Parathyroid adenoma (tissue), 2 donors: ENCODE measurements at regions not wholly inside any gene's neighbourhood (a gene's known extent, or its start where the extent isn't known, plus 50 kb on each side); places are given as distances from the start of the nearest gene placed in this dataset.

Experiments
- H2AFZ ChIP-seq: fragments of 300-600 bp; sonication (generic); one replicate; pipeline ENCODE4 v1.7.0; 2017; ENCODE audit warnings: antibody characterized with exemption, mild to moderate bottlenecking
- H3K27ac ChIP-seq: fragments of 300-600 bp; sonication (generic); one replicate; pipeline ENCODE4 v1.7.0; 2017
- H3K27me3 ChIP-seq: fragments of 300-600 bp; sonication (generic); one replicate; pipeline ENCODE4 v1.7.0; 2017; ENCODE audit warnings: low read length; ENCODE audit not compliant: control insufficient read depth, insufficient read depth
- H3K36me3 ChIP-seq: fragments of 300-600 bp; sonication (generic); one replicate; pipeline ENCODE4 v1.7.0; 2017; ENCODE audit warnings: low read length; ENCODE audit not compliant: control insufficient read depth, insufficient read depth
- H3K4me1 ChIP-seq: fragments of 300-600 bp; sonication (generic); one replicate; pipeline ENCODE4 v1.7.0; 2017; ENCODE audit warnings: control low read depth
- H3K4me2 ChIP-seq: fragments of 300-600 bp; sonication (generic); one replicate; pipeline ENCODE4 v1.7.0; 2017; ENCODE audit warnings: low read length
- H3K4me3 ChIP-seq: fragments of 300-600 bp; sonication (generic); one replicate; pipeline ENCODE4 v1.7.0; 2017; ENCODE audit warnings: low read depth, low read length
- H3K79me2 ChIP-seq: fragments of 300-600 bp; sonication (generic); one replicate; pipeline ENCODE4 v1.7.0; 2017; ENCODE audit warnings: control low read depth
- H3K9ac ChIP-seq: fragments of 300-600 bp; sonication (generic); one replicate; pipeline ENCODE4 v1.7.0; 2017; ENCODE audit warnings: mild to moderate bottlenecking
- H3K9me3 ChIP-seq: fragments of 300-600 bp; sonication (generic); one replicate; pipeline ENCODE4 v1.7.0; 2017; ENCODE audit warnings: low read length; ENCODE audit not compliant: control insufficient read depth
- TF ChIP-seq, protein P1 (sequence below): fragments of 300-600 bp; sonication (generic); IDR thresholded peaks from one replicate; pipeline ENCODE4 v1.7.0; 2017; ENCODE audit warnings: antibody characterized with exemption, mild to moderate bottlenecking
- donor health status: primary hyperparathyroidism.

DNA sequence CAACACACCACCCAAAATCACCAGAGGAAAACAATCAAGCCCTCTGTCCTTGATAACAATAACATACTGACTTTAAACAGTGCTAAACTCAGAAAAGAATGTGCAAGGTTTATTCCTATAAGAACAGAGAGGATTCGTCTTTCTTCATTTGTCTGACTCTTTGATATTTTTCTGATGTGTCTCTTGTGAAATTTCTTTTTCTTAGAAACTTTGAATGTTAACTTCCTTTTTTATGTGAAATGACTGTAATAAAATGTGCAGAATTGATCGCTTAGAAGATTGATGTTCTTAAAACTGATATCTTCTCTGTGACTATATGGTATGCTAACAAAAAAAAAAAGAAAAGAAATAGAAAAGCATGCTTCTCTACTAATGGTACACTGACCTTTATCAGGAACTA lies 947.4 kb upstream of the CITED2 start:
- Histone ChIP-seq H3K27ac (no peak overlapping the region), H3K4me3 (no peak overlapping the region), H3K4me1 (peaks cover 3% of the 10 kb centered on the region), H3K9me3 (no peaks in the 10 kb centered on the region), H3K4me2 (no peak overlapping the region), H3K9ac (no peak overlapping the region), H3K79me2 (no peaks in the 10 kb centered on the region), H3K36me3 (no peaks in the 10 kb centered on the region), H3K27me3 (no peaks in the 10 kb centered on the region), H2AFZ (no peak overlapping the region)
- TF ChIP-seq, protein P1, sequence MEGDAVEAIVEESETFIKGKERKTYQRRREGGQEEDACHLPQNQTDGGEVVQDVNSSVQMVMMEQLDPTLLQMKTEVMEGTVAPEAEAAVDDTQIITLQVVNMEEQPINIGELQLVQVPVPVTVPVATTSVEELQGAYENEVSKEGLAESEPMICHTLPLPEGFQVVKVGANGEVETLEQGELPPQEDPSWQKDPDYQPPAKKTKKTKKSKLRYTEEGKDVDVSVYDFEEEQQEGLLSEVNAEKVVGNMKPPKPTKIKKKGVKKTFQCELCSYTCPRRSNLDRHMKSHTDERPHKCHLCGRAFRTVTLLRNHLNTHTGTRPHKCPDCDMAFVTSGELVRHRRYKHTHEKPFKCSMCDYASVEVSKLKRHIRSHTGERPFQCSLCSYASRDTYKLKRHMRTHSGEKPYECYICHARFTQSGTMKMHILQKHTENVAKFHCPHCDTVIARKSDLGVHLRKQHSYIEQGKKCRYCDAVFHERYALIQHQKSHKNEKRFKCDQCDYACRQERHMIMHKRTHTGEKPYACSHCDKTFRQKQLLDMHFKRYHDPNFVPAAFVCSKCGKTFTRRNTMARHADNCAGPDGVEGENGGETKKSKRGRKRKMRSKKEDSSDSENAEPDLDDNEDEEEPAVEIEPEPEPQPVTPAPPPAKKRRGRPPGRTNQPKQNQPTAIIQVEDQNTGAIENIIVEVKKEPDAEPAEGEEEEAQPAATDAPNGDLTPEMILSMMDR: no peak

DNA sequence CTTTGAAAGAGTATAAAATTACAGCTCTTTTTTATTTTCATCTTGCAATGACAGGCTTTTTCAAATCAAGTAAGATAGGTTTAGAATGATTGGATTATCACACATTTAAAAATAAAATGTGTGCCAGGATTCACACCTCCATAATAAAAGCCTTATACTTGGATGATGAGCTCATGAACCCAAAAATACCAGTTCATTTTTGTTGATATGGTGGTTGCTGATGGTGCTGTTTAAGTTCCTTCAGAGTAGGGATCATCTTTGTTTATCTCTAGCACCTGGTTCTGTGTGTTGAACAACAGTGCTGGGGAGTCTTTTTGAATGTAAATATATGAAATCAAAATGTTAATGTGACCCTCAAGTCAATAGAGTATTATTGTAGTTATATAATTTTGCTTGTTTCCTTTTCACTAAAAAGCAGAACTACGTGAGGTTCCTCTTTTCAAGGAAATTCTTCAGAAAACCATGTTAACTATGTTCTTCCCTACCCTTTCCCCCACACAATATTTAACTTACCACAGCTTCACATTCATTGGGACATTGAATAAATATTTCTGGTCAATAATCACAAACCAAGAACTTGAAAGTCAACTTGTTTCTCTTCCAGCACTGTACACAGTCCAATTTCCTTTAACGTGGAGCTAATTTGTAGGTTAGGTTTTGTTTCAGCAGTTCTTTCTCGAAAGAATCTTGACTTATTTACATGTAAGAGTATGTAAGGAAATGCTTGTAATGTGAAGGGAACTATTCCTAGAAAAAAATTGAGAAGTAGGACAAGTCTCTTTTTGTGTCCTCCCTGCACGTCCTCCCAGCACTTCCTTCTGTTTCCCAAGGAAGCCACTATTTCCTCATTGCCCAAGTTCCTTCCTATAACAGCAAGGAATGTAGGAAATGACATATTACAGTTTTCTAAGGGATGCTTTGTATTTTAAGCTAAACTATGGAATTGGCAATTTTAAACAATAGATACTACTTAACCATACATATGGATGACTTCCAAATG lies 945.9 kb upstream of the CITED2 start:
- H3K9me3 ChIP-seq: no peaks in the 10 kb centered on the region
- H2AFZ ChIP-seq: peak overlapping the region; percentile 18
- peaks cover 3% of the 10 kb centered on the region for H3K4me1 ChIP-seq
- no peaks in the 10 kb centered on the region for H3K27me3 ChIP-seq
- no peak overlapping the region for H3K4me3 ChIP-seq
- no peak overlapping the region for H3K27ac ChIP-seq
- no peaks in the 10 kb centered on the region for H3K36me3 ChIP-seq
- H3K4me2 ChIP-seq: no peak overlapping the region
- H3K9ac ChIP-seq: no peak overlapping the region
- H3K79me2 ChIP-seq: no peaks in the 10 kb centered on the region
- TF ChIP-seq, protein P1: no peak

DNA sequence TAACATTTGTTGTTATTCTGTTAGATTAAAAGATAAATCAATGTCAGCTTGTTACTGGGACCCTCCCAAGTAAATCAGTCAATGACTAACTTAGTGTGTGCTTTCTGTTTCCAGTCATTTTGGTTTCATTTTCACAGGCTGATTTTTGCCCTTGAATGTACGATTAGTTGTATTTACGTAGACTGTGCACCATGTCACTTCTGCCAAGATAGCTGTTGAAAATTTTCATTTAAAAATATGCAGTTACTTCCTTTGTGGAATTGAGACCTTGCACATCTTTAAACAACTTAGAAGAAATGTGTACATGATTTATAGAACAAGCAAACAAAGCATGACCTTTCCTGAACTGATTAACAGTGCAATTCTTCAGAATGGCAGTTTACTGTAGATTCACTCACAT lies 944.8 kb upstream of the CITED2 start:
- H3K27ac ChIP-seq: peak overlapping the region; percentile 4
- no peaks in the 10 kb centered on the region for H3K79me2 ChIP-seq
- no peak overlapping the region for H3K4me2 ChIP-seq
- H3K9ac ChIP-seq: no peak overlapping the region
- H3K4me1 ChIP-seq: peaks cover 3% of the 10 kb centered on the region
- no peak overlapping the region for H3K4me3 ChIP-seq
- no peak overlapping the region for H2AFZ ChIP-seq
- H3K36me3 ChIP-seq: no peaks in the 10 kb centered on the region
- TF ChIP-seq, protein P1: no peak
- H3K9me3 ChIP-seq: no peaks in the 10 kb centered on the region
- H3K27me3 ChIP-seq: no peaks in the 10 kb centered on the region

DNA sequence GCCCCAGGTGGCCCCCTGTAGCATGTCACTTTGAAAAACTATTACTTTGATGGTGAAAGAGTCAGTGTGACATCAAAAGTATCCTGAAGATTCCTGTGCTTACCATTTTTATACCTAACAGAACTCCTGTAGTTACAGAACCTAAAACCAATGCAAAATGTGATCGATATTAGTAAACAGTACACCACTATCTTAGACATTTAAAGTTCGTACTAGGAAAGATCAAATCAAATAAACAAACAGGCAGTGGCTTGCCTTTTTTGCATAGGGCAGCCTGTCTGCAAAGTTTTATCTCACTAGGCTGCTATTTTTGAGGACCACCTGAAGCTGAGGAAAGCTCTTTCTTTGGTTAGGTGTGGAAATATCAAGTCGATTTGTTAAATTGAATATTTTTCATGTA lies 944.0 kb upstream of the CITED2 start:
- no peak overlapping the region for H3K9ac ChIP-seq
- no peaks in the 10 kb centered on the region for H3K36me3 ChIP-seq
- H3K4me2 ChIP-seq: no peak overlapping the region
- peaks cover 3% of the 10 kb centered on the region for H3K4me1 ChIP-seq
- TF ChIP-seq, protein P1: no peak
- no peaks in the 10 kb centered on the region for H3K79me2 ChIP-seq
- H3K9me3 ChIP-seq: no peaks in the 10 kb centered on the region
- no peak overlapping the region for H3K27ac ChIP-seq
- peak overlapping the region; percentile 4 for H2AFZ ChIP-seq
- H3K4me3 ChIP-seq: no peak overlapping the region
- H3K27me3 ChIP-seq: no peaks in the 10 kb centered on the region

DNA sequence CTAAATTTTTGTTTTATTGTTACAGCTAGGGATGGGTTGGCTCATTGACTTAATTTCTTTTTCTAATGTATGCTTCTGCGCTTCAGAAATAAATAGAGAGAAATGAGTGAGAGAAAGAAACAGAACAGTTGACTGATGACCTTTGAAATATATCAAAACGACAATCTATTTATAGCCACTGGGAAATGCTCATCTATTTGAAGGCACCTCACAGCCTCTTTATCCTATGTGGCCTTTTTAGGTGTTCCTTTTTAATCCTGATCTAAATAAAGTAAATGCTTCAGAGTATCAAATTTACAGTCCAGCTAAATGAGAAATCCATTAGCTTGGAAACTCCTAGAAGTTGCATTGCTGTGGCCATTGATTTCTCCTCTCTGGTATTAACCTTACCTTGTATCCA lies 943.5 kb upstream of the CITED2 start:
- Histone ChIP-seq H3K36me3 (no peaks in the 10 kb centered on the region), H3K9me3 (no peaks in the 10 kb centered on the region), H3K27me3 (no peaks in the 10 kb centered on the region), H2AFZ (no peak overlapping the region), H3K79me2 (no peaks in the 10 kb centered on the region), H3K27ac (no peak overlapping the region), H3K9ac (no peak overlapping the region), H3K4me3 (no peak overlapping the region), H3K4me2 (no peak overlapping the region), H3K4me1 (peaks cover 3% of the 10 kb centered on the region)
- TF ChIP-seq, protein P1: no peak
